GM23338 (cell line): ENCODE measurements at regions not wholly inside any gene's neighbourhood (a gene's known extent, or its start where the extent isn't known, plus 50 kb on each side); places are given as distances from the start of the nearest gene placed in this dataset.

Experiments used
- ATAC-seq: fragments of 200-7000 bp; cut with Tn5 transposase; 3 replicates; pipeline ENCODE4 v1.9.1; 2020
- DNase-seq: peaks from one replicate; pipeline ENCODE4 v3.0.0-alpha.2; 2015; ENCODE audit warnings: low spot score
- H2AFZ ChIP-seq: fragments of 200-600 bp; sonication (generic); 2 replicates; pipeline ENCODE4 v1.8.0; 2016; ENCODE audit warnings: antibody characterized with exemption, mild to moderate bottlenecking, moderate library complexity
- H3F3A ChIP-seq: fragments of 200-600 bp; sonication (generic); replicated peaks from 2 replicates; pipeline ENCODE4 v1.8.0; 2017; ENCODE audit warnings: antibody characterized with exemption, mixed run types, low read depth
- H3K27ac ChIP-seq: fragments of 200-600 bp; sonication (generic); 2 replicates; pipeline ENCODE4 v1.6.1; 2016; ENCODE audit warnings: low read depth
- H3K27me3 ChIP-seq: fragments of 200-600 bp; sonication (generic); 2 replicates; pipeline ENCODE4 v1.8.0; 2016; ENCODE audit warnings: mild to moderate bottlenecking, mixed run types, moderate library complexity; ENCODE audit not compliant: insufficient read depth
- H3K36me3 ChIP-seq: fragments of 200-600 bp; sonication (generic); 2 replicates; pipeline ENCODE4 v1.8.0; 2016; ENCODE audit warnings: mild to moderate bottlenecking; ENCODE audit not compliant: insufficient read depth
- H3K4me1 ChIP-seq: fragments of 200-600 bp; sonication (generic); 2 replicates; pipeline ENCODE4 v1.8.0; 2016; ENCODE audit warnings: mild to moderate bottlenecking, moderate library complexity; ENCODE audit not compliant: insufficient read depth
- H3K4me2 ChIP-seq: fragments of 200-600 bp; sonication (generic); 2 replicates; pipeline ENCODE4 v1.7.1; 2017; ENCODE audit warnings: mixed run types
- H3K4me3 ChIP-seq: fragments of 200-600 bp; sonication (generic); 2 replicates; pipeline ENCODE4 v1.6.1; 2016; ENCODE audit warnings: mixed run types
- H3K79me2 ChIP-seq: fragments of 200-600 bp; sonication (generic); replicated peaks from 2 replicates; pipeline ENCODE4 v1.8.0; 2017; ENCODE audit warnings: mild to moderate bottlenecking; ENCODE audit not compliant: insufficient read depth
- H3K9me2 ChIP-seq: fragments of 200-600 bp; sonication (generic); 2 replicates; pipeline ENCODE4 v1.8.0; 2017; ENCODE audit not compliant: insufficient read depth
- H4K20me1 ChIP-seq: fragments of 200-600 bp; sonication (generic); replicated peaks from 2 replicates; pipeline ENCODE4 v1.8.0; 2017; ENCODE audit warnings: mild to moderate bottlenecking; ENCODE audit not compliant: insufficient read depth
- H3K27ac Mint-ChIP-seq: 2 replicates; pipeline ENCODE4 v1.8.0; 2020; ENCODE audit warnings: inconsistent platforms, mild to moderate bottlenecking, moderate library complexity, mixed read lengths
- H3K27me3 Mint-ChIP-seq: 3 replicates; pipeline ENCODE4 v1.8.0; 2022; ENCODE audit warnings: low read depth, mild to moderate bottlenecking, moderate library complexity, mixed read lengths, inconsistent platforms; ENCODE audit not compliant: insufficient read depth, poor library complexity
- H3K36me3 Mint-ChIP-seq: 3 replicates; pipeline ENCODE4 v1.8.0; 2021; ENCODE audit warnings: low read depth, mild to moderate bottlenecking, inconsistent platforms, moderate library complexity, mixed read lengths
- H3K4me1 Mint-ChIP-seq: 3 replicates; pipeline ENCODE4 v1.8.0; 2020; ENCODE audit warnings: mild to moderate bottlenecking, inconsistent platforms, mixed read lengths
- H3K4me3 Mint-ChIP-seq: 3 replicates; pipeline ENCODE4 v1.8.0; 2021; ENCODE audit warnings: moderate library complexity, mild to moderate bottlenecking, inconsistent platforms, mixed read lengths
- H3K9me3 Mint-ChIP-seq: 3 replicates; pipeline ENCODE4 v1.8.0; 2020; ENCODE audit warnings: moderate library complexity, mild to moderate bottlenecking, inconsistent platforms, mixed read lengths
- CREB1 ChIP-seq: fragments of 250-450 bp; sonication (Bioruptor Pico); IDR thresholded peaks from 2 replicates; pipeline ENCODE4 v1.5.0; 2020; ENCODE audit warnings: low read depth, mild to moderate bottlenecking, moderate library complexity
- EZH2 ChIP-seq: fragments of 200-600 bp; sonication (generic); IDR thresholded peaks from one replicate; pipeline ENCODE4 v1.8.0; 2017; ENCODE audit warnings: antibody characterized with exemption, mild to moderate bottlenecking, low read depth; ENCODE audit not compliant: unreplicated experiment
- EZH2phosphoT487 ChIP-seq: fragments of 200-600 bp; sonication (generic); IDR thresholded peaks from one replicate; pipeline ENCODE4 v1.8.1; 2018; ENCODE audit warnings: antibody characterized with exemption; ENCODE audit not compliant: unreplicated experiment
- JUNB ChIP-seq: IDR thresholded peaks from one replicate; pipeline ENCODE4 v1.6.1; 2016; ENCODE audit warnings: antibody characterized with exemption; ENCODE audit not compliant: unreplicated experiment
- NANOG ChIP-seq: IDR thresholded peaks from 2 replicates; pipeline ENCODE4 v1.6.1; 2016; ENCODE audit warnings: antibody characterized with exemption, borderline replicate concordance
- POLR2AphosphoS5 ChIP-seq: IDR thresholded peaks from 2 replicates; pipeline ENCODE4 v1.6.1; 2016; ENCODE audit warnings: antibody characterized with exemption, low read depth
- STAT1 ChIP-seq: IDR thresholded peaks from one replicate; pipeline ENCODE4 v1.6.1; 2016; ENCODE audit warnings: antibody characterized with exemption; ENCODE audit not compliant: unreplicated experiment
- ZNF114 ChIP-seq: fragments of 250-450 bp; sonication (Bioruptor Pico); IDR thresholded peaks from 2 replicates; pipeline ENCODE4 v1.5.0; 2020; ENCODE audit warnings: mild to moderate bottlenecking, moderate library complexity
- ZNF331 ChIP-seq: fragments of 250-450 bp; sonication (Bioruptor Pico); IDR thresholded peaks from 2 replicates; pipeline ENCODE4 v1.5.0; 2020; ENCODE audit warnings: low read depth, mild to moderate bottlenecking, moderate library complexity
- TF ChIP-seq, protein P1 (sequence below): fragments of 250-450 bp; sonication (Bioruptor Pico); IDR thresholded peaks from 2 replicates; pipeline ENCODE4 v1.5.0; 2020; ENCODE audit warnings: mild to moderate bottlenecking, moderate library complexity
- TF ChIP-seq, protein P2 (sequence below): IDR thresholded peaks from one replicate; pipeline ENCODE4 v1.6.1; 2018; ENCODE audit warnings: antibody characterized with exemption; ENCODE audit not compliant: unreplicated experiment
- TF ChIP-seq, protein P3 (sequence below): IDR thresholded peaks from 2 replicates; pipeline ENCODE4 v1.6.1; 2016; ENCODE audit warnings: antibody characterized with exemption
- TF ChIP-seq, protein P4 (sequence below), 2 experiments: fragments of 200-600 bp in 1 of 2; sonication (generic) in 1 of 2; conservative IDR thresholded peaks; 2 replicates each; pipeline versions ENCODE4 v1.5.1 to v1.6.1; 2016 to 2017; ENCODE audit warnings: antibody characterized with exemption in 2 of 2, low read depth in 2 of 2, mild to moderate bottlenecking in 2 of 2, moderate library complexity in 1 of 2

DNA sequence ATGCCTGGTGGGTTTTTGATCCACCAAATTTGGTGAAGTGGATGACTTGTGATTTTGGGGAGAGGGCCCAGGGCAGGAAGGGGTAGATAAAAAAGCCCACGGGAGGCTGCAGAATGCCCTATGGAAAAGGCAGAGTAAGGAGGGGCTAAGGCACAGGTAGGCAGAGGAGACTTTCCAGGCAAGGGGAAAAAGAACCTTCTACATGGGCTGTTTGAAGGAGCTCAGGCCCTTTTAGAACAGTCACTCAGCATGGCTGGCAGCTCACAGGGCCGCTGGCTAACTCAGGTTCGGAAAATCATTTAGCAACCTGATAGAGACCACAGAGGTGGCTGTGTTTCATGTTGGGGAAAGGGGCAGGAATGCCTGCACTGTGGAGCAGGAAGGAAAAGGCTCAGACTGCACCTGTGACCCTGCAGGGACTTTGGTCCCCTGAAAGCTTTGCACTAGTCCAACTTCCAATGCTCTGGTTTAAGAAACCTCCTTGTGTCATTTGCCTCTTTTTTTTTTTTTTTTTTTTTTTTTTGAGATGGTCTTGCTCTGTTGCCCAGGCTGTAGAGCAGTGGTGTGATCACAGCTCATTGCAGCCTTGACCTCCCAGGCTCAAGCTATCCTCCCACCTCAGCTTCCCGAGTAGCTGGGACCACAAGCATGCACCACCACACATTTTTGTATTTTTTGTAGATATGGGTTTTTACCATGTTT is 58.5 kb upstream of the ENAH start:
- TF ChIP-seq, protein P1, sequence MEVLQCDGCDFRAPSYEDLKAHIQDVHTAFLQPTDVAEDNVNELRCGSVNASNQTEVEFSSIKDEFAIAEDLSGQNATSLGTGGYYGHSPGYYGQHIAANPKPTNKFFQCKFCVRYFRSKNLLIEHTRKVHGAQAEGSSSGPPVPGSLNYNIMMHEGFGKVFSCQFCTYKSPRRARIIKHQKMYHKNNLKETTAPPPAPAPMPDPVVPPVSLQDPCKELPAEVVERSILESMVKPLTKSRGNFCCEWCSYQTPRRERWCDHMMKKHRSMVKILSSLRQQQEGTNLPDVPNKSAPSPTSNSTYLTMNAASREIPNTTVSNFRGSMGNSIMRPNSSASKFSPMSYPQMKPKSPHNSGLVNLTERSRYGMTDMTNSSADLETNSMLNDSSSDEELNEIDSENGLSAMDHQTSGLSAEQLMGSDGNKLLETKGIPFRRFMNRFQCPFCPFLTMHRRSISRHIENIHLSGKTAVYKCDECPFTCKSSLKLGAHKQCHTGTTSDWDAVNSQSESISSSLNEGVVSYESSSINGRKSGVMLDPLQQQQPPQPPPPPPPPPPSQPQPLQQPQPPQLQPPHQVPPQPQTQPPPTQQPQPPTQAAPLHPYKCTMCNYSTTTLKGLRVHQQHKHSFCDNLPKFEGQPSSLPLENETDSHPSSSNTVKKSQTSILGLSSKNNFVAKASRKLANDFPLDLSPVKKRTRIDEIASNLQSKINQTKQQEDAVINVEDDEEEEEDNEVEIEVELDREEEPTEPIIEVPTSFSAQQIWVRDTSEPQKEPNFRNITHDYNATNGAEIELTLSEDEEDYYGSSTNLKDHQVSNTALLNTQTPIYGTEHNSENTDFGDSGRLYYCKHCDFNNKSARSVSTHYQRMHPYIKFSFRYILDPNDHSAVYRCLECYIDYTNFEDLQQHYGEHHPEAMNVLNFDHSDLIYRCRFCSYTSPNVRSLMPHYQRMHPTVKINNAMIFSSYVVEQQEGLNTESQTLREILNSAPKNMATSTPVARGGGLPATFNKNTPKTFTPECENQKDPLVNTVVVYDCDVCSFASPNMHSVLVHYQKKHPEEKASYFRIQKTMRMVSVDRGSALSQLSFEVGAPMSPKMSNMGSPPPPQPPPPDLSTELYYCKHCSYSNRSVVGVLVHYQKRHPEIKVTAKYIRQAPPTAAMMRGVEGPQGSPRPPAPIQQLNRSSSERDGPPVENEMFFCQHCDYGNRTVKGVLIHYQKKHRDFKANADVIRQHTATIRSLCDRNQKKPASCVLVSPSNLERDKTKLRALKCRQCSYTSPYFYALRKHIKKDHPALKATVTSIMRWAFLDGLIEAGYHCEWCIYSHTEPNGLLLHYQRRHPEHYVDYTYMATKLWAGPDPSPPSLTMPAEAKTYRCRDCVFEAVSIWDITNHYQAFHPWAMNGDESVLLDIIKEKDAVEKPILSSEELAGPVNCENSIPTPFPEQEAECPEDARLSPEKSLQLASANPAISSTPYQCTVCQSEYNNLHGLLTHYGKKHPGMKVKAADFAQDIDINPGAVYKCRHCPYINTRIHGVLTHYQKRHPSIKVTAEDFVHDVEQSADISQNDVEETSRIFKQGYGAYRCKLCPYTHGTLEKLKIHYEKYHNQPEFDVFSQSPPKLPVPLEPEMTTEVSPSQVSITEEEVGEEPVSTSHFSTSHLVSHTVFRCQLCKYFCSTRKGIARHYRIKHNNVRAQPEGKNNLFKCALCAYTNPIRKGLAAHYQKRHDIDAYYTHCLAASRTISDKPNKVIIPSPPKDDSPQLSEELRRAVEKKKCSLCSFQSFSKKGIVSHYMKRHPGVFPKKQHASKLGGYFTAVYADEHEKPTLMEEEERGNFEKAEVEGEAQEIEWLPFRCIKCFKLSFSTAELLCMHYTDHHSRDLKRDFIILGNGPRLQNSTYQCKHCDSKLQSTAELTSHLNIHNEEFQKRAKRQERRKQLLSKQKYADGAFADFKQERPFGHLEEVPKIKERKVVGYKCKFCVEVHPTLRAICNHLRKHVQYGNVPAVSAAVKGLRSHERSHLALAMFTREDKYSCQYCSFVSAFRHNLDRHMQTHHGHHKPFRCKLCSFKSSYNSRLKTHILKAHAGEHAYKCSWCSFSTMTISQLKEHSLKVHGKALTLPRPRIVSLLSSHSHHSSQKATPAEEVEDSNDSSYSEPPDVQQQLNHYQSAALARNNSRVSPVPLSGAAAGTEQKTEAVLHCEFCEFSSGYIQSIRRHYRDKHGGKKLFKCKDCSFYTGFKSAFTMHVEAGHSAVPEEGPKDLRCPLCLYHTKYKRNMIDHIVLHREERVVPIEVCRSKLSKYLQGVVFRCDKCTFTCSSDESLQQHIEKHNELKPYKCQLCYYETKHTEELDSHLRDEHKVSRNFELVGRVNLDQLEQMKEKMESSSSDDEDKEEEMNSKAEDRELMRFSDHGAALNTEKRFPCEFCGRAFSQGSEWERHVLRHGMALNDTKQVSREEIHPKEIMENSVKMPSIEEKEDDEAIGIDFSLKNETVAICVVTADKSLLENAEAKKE (CRISPR knock-in tag) = no peak
- TF ChIP-seq, protein P2, sequence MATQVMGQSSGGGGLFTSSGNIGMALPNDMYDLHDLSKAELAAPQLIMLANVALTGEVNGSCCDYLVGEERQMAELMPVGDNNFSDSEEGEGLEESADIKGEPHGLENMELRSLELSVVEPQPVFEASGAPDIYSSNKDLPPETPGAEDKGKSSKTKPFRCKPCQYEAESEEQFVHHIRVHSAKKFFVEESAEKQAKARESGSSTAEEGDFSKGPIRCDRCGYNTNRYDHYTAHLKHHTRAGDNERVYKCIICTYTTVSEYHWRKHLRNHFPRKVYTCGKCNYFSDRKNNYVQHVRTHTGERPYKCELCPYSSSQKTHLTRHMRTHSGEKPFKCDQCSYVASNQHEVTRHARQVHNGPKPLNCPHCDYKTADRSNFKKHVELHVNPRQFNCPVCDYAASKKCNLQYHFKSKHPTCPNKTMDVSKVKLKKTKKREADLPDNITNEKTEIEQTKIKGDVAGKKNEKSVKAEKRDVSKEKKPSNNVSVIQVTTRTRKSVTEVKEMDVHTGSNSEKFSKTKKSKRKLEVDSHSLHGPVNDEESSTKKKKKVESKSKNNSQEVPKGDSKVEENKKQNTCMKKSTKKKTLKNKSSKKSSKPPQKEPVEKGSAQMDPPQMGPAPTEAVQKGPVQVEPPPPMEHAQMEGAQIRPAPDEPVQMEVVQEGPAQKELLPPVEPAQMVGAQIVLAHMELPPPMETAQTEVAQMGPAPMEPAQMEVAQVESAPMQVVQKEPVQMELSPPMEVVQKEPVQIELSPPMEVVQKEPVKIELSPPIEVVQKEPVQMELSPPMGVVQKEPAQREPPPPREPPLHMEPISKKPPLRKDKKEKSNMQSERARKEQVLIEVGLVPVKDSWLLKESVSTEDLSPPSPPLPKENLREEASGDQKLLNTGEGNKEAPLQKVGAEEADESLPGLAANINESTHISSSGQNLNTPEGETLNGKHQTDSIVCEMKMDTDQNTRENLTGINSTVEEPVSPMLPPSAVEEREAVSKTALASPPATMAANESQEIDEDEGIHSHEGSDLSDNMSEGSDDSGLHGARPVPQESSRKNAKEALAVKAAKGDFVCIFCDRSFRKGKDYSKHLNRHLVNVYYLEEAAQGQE = no peak
- no peak for TF ChIP-seq EZH2phosphoT487
- TF ChIP-seq EZH2 = no peak
- TF ChIP-seq, protein P3, sequence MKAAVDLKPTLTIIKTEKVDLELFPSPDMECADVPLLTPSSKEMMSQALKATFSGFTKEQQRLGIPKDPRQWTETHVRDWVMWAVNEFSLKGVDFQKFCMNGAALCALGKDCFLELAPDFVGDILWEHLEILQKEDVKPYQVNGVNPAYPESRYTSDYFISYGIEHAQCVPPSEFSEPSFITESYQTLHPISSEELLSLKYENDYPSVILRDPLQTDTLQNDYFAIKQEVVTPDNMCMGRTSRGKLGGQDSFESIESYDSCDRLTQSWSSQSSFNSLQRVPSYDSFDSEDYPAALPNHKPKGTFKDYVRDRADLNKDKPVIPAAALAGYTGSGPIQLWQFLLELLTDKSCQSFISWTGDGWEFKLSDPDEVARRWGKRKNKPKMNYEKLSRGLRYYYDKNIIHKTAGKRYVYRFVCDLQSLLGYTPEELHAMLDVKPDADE = no peak
- TF ChIP-seq POLR2AphosphoS5 = no peak
- TF ChIP-seq ZNF331 = no peak
- no peak for TF ChIP-seq JUNB
- TF ChIP-seq, protein P4, sequence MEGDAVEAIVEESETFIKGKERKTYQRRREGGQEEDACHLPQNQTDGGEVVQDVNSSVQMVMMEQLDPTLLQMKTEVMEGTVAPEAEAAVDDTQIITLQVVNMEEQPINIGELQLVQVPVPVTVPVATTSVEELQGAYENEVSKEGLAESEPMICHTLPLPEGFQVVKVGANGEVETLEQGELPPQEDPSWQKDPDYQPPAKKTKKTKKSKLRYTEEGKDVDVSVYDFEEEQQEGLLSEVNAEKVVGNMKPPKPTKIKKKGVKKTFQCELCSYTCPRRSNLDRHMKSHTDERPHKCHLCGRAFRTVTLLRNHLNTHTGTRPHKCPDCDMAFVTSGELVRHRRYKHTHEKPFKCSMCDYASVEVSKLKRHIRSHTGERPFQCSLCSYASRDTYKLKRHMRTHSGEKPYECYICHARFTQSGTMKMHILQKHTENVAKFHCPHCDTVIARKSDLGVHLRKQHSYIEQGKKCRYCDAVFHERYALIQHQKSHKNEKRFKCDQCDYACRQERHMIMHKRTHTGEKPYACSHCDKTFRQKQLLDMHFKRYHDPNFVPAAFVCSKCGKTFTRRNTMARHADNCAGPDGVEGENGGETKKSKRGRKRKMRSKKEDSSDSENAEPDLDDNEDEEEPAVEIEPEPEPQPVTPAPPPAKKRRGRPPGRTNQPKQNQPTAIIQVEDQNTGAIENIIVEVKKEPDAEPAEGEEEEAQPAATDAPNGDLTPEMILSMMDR (conservative IDR thresholded peaks at IDR 0.05; ENCODE audit: low read depth in 2 of 2) = no peak
- no peak for TF ChIP-seq ZNF114 (CRISPR knock-in tag)
- TF ChIP-seq STAT1 = no peak
- TF ChIP-seq CREB1 = no peak
- TF ChIP-seq NANOG = no peak
- no peaks in the 10 kb centered on the region for H4K20me1 ChIP-seq
- H3K79me2 ChIP-seq = no peaks in the 10 kb centered on the region
- Mint-ChIP-seq H3K36me3 (no peaks in the 10 kb centered on the region), H3K4me1 (peaks cover 9% of the 10 kb centered on the region), H3K4me3 (no peak overlapping the region), H3K27ac (peak overlapping the region; percentile 38; the same call in 1 of the 2 replicates), H3K9me3 (no peaks in the 10 kb centered on the region), H3K27me3 (peaks cover 5% of the 10 kb centered on the region)
- H3K4me3 ChIP-seq = no peak overlapping the region
- no peaks in the 10 kb centered on the region for H3K9me2 ChIP-seq
- 0 out of 2 replicates have a peak, but pooled peaks cover 6% of the 10 kb centered on the region for H3K4me1 ChIP-seq
- DNase-seq = no peak
- H3K27ac ChIP-seq = no peak overlapping the region
- peak; percentile 45 for ATAC-seq
- no peak overlapping the region for H3K4me2 ChIP-seq
- no peaks in the 10 kb centered on the region for H3K36me3 ChIP-seq
- no peaks in the 10 kb centered on the region for H3F3A ChIP-seq
- no peaks in the 10 kb centered on the region for H3K27me3 ChIP-seq
- peak overlapping the region; percentile 93 for H2AFZ ChIP-seq
